ENCODE measurements at regions not wholly inside any gene's neighbourhood (a gene's known extent, or its start where the extent isn't known, plus 50 kb on each side); places are given as distances from the start of the nearest gene placed in this dataset.

DNA sequence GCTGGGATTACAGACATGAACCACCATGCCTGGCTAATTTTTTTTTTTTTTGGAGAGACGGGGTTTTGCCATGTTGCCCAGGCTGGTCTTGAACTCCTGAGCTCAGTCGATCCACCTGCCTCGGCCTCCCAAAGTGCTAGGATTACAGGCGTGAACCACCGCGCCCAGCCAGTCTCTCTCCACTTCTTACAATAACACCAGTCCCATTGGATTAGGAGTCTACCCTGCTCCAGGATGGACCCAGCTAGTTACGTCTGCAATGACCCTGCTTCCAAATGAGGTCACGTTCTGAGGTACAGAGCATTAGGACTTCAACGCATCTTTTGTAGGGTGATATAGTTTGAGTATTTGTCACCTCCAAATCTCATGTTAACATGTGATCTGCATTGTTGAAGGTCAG lies 146.9 kb upstream of the MYLIP start:
- Histone ChIP-seq H2AFZ (ENCODE audit: control insufficient read depth, low read depth, low read length) (no peak overlapping the region), H3K9ac (ENCODE audit: control insufficient read depth, insufficient read depth, low read length) (no peak overlapping the region), H3K27ac (ENCODE audit: control insufficient read depth, insufficient read depth) (no peak overlapping the region), H4K20me1 (ENCODE audit: control insufficient read depth, insufficient read depth) (no peaks in the 10 kb centered on the region), H3K36me3 (ENCODE audit: control insufficient read depth in 2 of 2, insufficient read depth in 2 of 2, low read length in 1 of 2) (no peaks in the 10 kb centered on the region), H3K4me3 (no peak overlapping the region), H3K9me3 (replicated peaks; ENCODE audit: control insufficient read depth, insufficient read depth, low read length) (no peaks in the 10 kb centered on the region; the same call in 1 of the 3 replicates), H3K27me3 (replicated peaks in 1 of 2; ENCODE audit: control insufficient read depth in 2 of 2, insufficient read depth in 2 of 2, low read length in 1 of 2) (no peaks in the 10 kb centered on the region), H3K4me1 (ENCODE audit: control insufficient read depth, insufficient read depth, low read length) (peaks cover 4% of the 10 kb centered on the region; the same call in 1 of the 2 replicates), H3K4me2 (ENCODE audit: control insufficient read depth, insufficient read depth) (no peak overlapping the region), H3K79me2 (ENCODE audit: control insufficient read depth, insufficient read depth, low read length) (no peaks in the 10 kb centered on the region)
- 100% methylated on average over 6 of the region's 9 CpGs for WGBS (ENCODE audit: insufficient coverage, insufficient replicate concordance, low lambda C conversion rate, missing lambda C conversion rate)
- no TSS peak for BruUV-seq (replicated peaks)
- DNase-seq (ENCODE audit: low read depth, low spot score) (no peak), FAIRE-seq (no peak), ATAC-seq (no peak)
- ChIA-PET RAD21 (ENCODE audit: unreplicated experiment) (no interaction called here), POLR2A (interaction anchor here (0.6 to 0.7 kb wide), 2 partner anchors 152 to 363 kb away, joined by 3 to 4 read pairs; no protein-coding TSS in a partner anchor), SMC1A (ENCODE audit: uncharacterized antibody, unreplicated experiment) (interaction anchor here (1.3 kb wide), 1 partner anchor 11 kb away, joined by 3 read pairs; no protein-coding TSS in a partner anchor), CTCF (interaction anchor here (1.2 kb wide), 1 partner anchor 81 kb away, joined by 3 read pairs; no protein-coding TSS in a partner anchor)
- TF ChIP-seq PAX5 (IDR thresholded peaks at IDR 0.05; ENCODE audit: borderline replicate concordance, low read depth, low read length) (no peak), STAT1 (conservative IDR thresholded peaks at IDR 0.05) (no peak)
- intact Hi-C loops (cut with micrococcal nuclease; ENCODE audit: unreplicated experiment) = no loop called here
- in situ Hi-C loops (cut with MboI) = no loop called here

DNA sequence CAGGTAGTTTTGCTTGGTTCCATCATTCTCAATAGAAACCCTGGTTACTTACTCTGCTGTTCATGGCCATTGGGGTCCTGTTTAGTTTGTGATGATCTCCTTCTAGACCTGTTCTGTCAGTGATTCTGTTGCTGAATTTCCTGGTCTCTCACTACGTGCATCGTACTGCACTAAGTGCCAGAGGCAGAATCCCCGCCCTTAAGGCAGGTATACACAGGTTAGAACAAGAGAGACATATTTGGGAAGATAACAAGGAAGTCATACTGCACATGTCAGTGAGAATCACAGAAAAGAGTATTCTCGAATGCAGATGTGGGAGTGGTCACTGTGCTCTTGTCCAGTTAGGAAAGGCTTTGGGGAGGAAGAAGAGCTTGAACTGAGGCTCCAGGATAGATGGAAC lies 148.1 kb upstream of the MYLIP start:
- no peaks in the 10 kb centered on the region for H3K4me1 ChIP-seq (ENCODE audit: control insufficient read depth, insufficient read depth, low read length)
- ChIA-PET RAD21 (ENCODE audit: unreplicated experiment) (no interaction called here), CTCF (interaction anchor here (1.1 to 2.2 kb wide), 2 partner anchors 9 to 19 kb away, joined by 4 to 5 read pairs; no protein-coding TSS in a partner anchor), POLR2A (no interaction called here), SMC1A (ENCODE audit: uncharacterized antibody, unreplicated experiment) (interaction anchor here (0.7 to 1.4 kb wide), 2 partner anchors 20 to 298 kb away, joined by 3 to 4 read pairs; no protein-coding TSS in a partner anchor)
- no peaks in the 10 kb centered on the region for H3K79me2 ChIP-seq (ENCODE audit: control insufficient read depth, insufficient read depth, low read length)
- H3K4me2 ChIP-seq (ENCODE audit: control insufficient read depth, insufficient read depth) = no peak overlapping the region
- WGBS (ENCODE audit: insufficient coverage, insufficient replicate concordance, low lambda C conversion rate, missing lambda C conversion rate) = 73% methylated on average over 4 of the region's 4 CpGs
- in situ Hi-C loops (cut with MboI) (no loop called here), intact Hi-C loops (cut with micrococcal nuclease; ENCODE audit: unreplicated experiment) (no loop called here)
- TF ChIP-seq MEF2A (IDR thresholded peaks at IDR 0.05; ENCODE audit: insufficient read depth, low read depth, low read length) (no peak), KDM1A (IDR thresholded peaks at IDR 0.05; ENCODE audit: borderline replicate concordance) (no peak), ZNF207 (IDR thresholded peaks at IDR 0.05; ENCODE audit: borderline replicate concordance) (no peak), HDGF (IDR thresholded peaks at IDR 0.05) (no peak)
- no peak for ATAC-seq
- H3K4me3 ChIP-seq = no peak overlapping the region
- H3K27me3 ChIP-seq (replicated peaks in 1 of 2; ENCODE audit: control insufficient read depth in 2 of 2, insufficient read depth in 2 of 2, low read length in 1 of 2) = no peaks in the 10 kb centered on the region
- no peak overlapping the region for H3K9ac ChIP-seq (ENCODE audit: control insufficient read depth, insufficient read depth, low read length)
- H2AFZ ChIP-seq (ENCODE audit: control insufficient read depth, low read depth, low read length) = no peak overlapping the region
- H3K36me3 ChIP-seq (ENCODE audit: control insufficient read depth in 2 of 2, insufficient read depth in 2 of 2, low read length in 1 of 2) = no peaks in the 10 kb centered on the region
- no peaks in the 10 kb centered on the region; the same call in 1 of the 3 replicates for H3K9me3 ChIP-seq (replicated peaks; ENCODE audit: control insufficient read depth, insufficient read depth, low read length)
- no peak for FAIRE-seq
- H4K20me1 ChIP-seq (ENCODE audit: control insufficient read depth, insufficient read depth) = no peaks in the 10 kb centered on the region
- no peak for DNase-seq (ENCODE audit: low read depth, low spot score)
- no TSS peak for BruUV-seq (replicated peaks)
- H3K27ac ChIP-seq (ENCODE audit: control insufficient read depth, insufficient read depth) = no peak overlapping the region

All from GM12878 (cell line).